A549 (cell line): ENCODE measurements at regions not wholly inside any gene's neighbourhood (a gene's known extent, or its start where the extent isn't known, plus 50 kb on each side); places are given as distances from the start of the nearest gene placed in this dataset.

ENCODE experiments used
- ATAC-seq, 2 experiments: fragments of 200-7000 bp in 1 of 2; fragments of >200 bp in 1 of 2; cut with Nextera tagmentation in 1 of 2; cut with Tn5 transposase in 1 of 2; 3 replicates each; pipeline versions ENCODE4 v1.8.0 to v1.9.1; 2018 to 2020; ENCODE audit warnings: mild to moderate bottlenecking in 1 of 2, moderate library complexity in 1 of 2
- CTCF ChIA-PET: fragments of 300-600 bp; sonication (Branson Sonifier 250); formaldehyde crosslinking; extraction: SDS; loops from one replicate; lab custom pipeline; 2021; ENCODE audit warnings: antibody characterized with exemption, inconsistent platforms; lab: Yijun Ruan, JAX
- POLR2A ChIA-PET: fragments of 350-600 bp; formaldehyde crosslinking; extraction: SDS; loops from one replicate; lab custom pipeline; 2021; ENCODE audit warnings: antibody characterized with exemption, inconsistent platforms; lab: Yijun Ruan, JAX
- DNase-seq, 2 experiments: peaks; one replicate each; pipeline versions ENCODE4 v3.0.0 to v3.0.0-alpha.2; 2011 to 2016; ENCODE audit warnings: low read depth in 1 of 2, low spot score in 1 of 2
- FAIRE-seq: peaks from 2 replicates; lab custom pipeline; 2011; peaks lifted over from hg19 to GRCh38; lab: Jason Lieb, UNC
- H3K27ac ChIP-seq, 2 experiments: fragments of >200 bp; sonication (Bioruptor Twin); formaldehyde crosslinking; 3 replicates each; pipeline ENCODE4 v1.5.1; 2016 to 2017
- H3K4me1 ChIP-seq: fragments of >200 bp; sonication (Bioruptor Twin); formaldehyde crosslinking; 3 replicates; pipeline ENCODE4 v1.6.1; 2016
- H3K4me2 ChIP-seq: fragments of >200 bp; sonication (Bioruptor Twin); formaldehyde crosslinking; 3 replicates; pipeline ENCODE4 v1.6.1; 2016
- H3K4me3 ChIP-seq: fragments of >200 bp; sonication (Bioruptor Twin); formaldehyde crosslinking; 3 replicates; pipeline ENCODE4 v1.5.1; 2016
- H3K9me3 ChIP-seq: fragments of >200 bp; sonication (Bioruptor Twin); formaldehyde crosslinking; 3 replicates; pipeline ENCODE4 v1.6.1; 2016
- CHD2 ChIP-seq: fragments of 150-350 bp; IDR thresholded peaks from 2 replicates; pipeline ENCODE4 v1.6.1; 2014; ENCODE audit warnings: low read length; ENCODE audit not compliant: partially characterized antibody
- EHF ChIP-seq: fragments of 250-450 bp; sonication (Bioruptor Pico); IDR thresholded peaks from 2 replicates; pipeline ENCODE4 v1.5.0; 2020; ENCODE audit warnings: mild to moderate bottlenecking
- FOSB ChIP-seq: fragments of 250-450 bp; sonication (Bioruptor Pico); IDR thresholded peaks from 2 replicates; pipeline ENCODE4 v1.5.0; 2020; ENCODE audit warnings: mild to moderate bottlenecking, moderate library complexity
- HDAC2 ChIP-seq: fragments of 200-600 bp; sonication (generic); IDR thresholded peaks from 2 replicates; pipeline ENCODE4 v1.6.1; 2016
- HOXB5 ChIP-seq: fragments of 250-450 bp; sonication (Bioruptor Pico); IDR thresholded peaks from 2 replicates; pipeline ENCODE4 v1.5.0; 2020; ENCODE audit warnings: mild to moderate bottlenecking, moderate library complexity
- JUNB ChIP-seq: fragments of >200 bp; sonication (Bioruptor Twin); formaldehyde crosslinking; IDR thresholded peaks from 2 replicates; pipeline ENCODE4 v1.6.1; 2016
- MAZ ChIP-seq: fragments of 150-350 bp; IDR thresholded peaks from 2 replicates; pipeline ENCODE4 v1.6.1; 2014; ENCODE audit warnings: antibody characterized with exemption, low read depth, low read length, borderline replicate concordance
- MYC ChIP-seq: IDR thresholded peaks from 2 replicates; pipeline ENCODE4 v1.6.1; 2012; ENCODE audit warnings: mild to moderate bottlenecking, inconsistent platforms, low read length, improper control_type of control experiment, borderline replicate concordance
- NPAS2 ChIP-seq: fragments of 250-450 bp; sonication (Bioruptor Pico); IDR thresholded peaks from 2 replicates; pipeline ENCODE4 v1.8.0; 2022; ENCODE audit warnings: mild to moderate bottlenecking, moderate library complexity, borderline replicate concordance
- NR3C1 ChIP-seq: fragments of >200 bp; sonication (Bioruptor Twin); formaldehyde crosslinking; IDR thresholded peaks from 3 replicates; pipeline ENCODE4 v1.6.1; 2017
- PHF8 ChIP-seq: fragments of 200-600 bp; sonication (generic); IDR thresholded peaks from 2 replicates; pipeline ENCODE4 v1.6.1; 2016; ENCODE audit warnings: low read depth, mild to moderate bottlenecking, antibody characterized with exemption, moderate library complexity, borderline replicate concordance
- POLR2AphosphoS2 ChIP-seq: conservative IDR thresholded peaks from 2 replicates; pipeline ENCODE4 v1.6.1; 2012; ENCODE audit warnings: low read length, improper control_type of control experiment, inconsistent platforms
- RAD21 ChIP-seq, 2 experiments: fragments of >200 bp in 1 of 2; sonication (Bioruptor Twin) in 1 of 2; formaldehyde crosslinking in 1 of 2; IDR thresholded peaks in 1 of 2; conservative IDR thresholded peaks in 1 of 2; 2 replicates in 1 of 2; 3 replicates in 1 of 2; pipeline ENCODE4 v1.6.1; 2012 to 2018; ENCODE audit warnings: inconsistent platforms in 1 of 2
- RCOR1 ChIP-seq: fragments of 150-350 bp; IDR thresholded peaks from 2 replicates; pipeline ENCODE4 v1.6.1; 2014; ENCODE audit warnings: antibody characterized with exemption, low read length, low read depth
- RFX5 ChIP-seq: fragments of 450-650 bp; IDR thresholded peaks from 2 replicates; pipeline ENCODE4 v1.7.1; 2014; ENCODE audit warnings: antibody characterized with exemption, mild to moderate bottlenecking, moderate library complexity
- TP53 ChIP-seq: fragments of 250-450 bp; sonication (Bioruptor Pico); IDR thresholded peaks from 2 replicates; pipeline ENCODE4 v1.5.0; 2021; ENCODE audit warnings: mild to moderate bottlenecking, moderate library complexity
- ZFP36 ChIP-seq: fragments of 450-650 bp; IDR thresholded peaks from 2 replicates; pipeline ENCODE4 v1.6.1; 2014; ENCODE audit warnings: borderline replicate concordance; ENCODE audit not compliant: partially characterized antibody
- WGBS: methylation state at CpG from one replicate; pipeline ENCODE4 v1.1.6; 2017; ENCODE audit errors: missing lambda C conversion rate; 5-methylcytosine and 5-hydroxymethylcytosine counted together
- TF ChIP-seq, protein P1 (sequence below): fragments of >200 bp; sonication (Bioruptor Twin); formaldehyde crosslinking; IDR thresholded peaks from 3 replicates; pipeline ENCODE4 v1.6.1; 2016
- TF ChIP-seq, protein P2 (sequence below): fragments of 200-600 bp; sonication (generic); IDR thresholded peaks from 2 replicates; pipeline ENCODE4 v1.6.1; 2016; ENCODE audit warnings: antibody characterized with exemption, mild to moderate bottlenecking, moderate library complexity
- TF ChIP-seq, protein P3 (sequence below): fragments of >200 bp; sonication (Bioruptor Twin); formaldehyde crosslinking; IDR thresholded peaks from 2 replicates; pipeline ENCODE4 v1.6.1; 2016
- TF ChIP-seq, protein P4 (sequence below): IDR thresholded peaks from 2 replicates; pipeline ENCODE4 v1.6.1; 2012
- TF ChIP-seq, protein P5 (sequence below): fragments of 250-450 bp; sonication (Bioruptor Pico); IDR thresholded peaks from 2 replicates; pipeline ENCODE4 v1.5.0; 2020; ENCODE audit warnings: low read depth, mild to moderate bottlenecking, moderate library complexity
- TF ChIP-seq, protein P6 (sequence below): IDR thresholded peaks from 2 replicates; pipeline ENCODE4 v1.6.1; 2012
- TF ChIP-seq, protein P7 (sequence below): fragments of >200 bp; sonication (Bioruptor Twin); formaldehyde crosslinking; IDR thresholded peaks from 3 replicates; pipeline ENCODE4 v1.5.1; 2016
- TF ChIP-seq, protein P8 (sequence below): fragments of 250-450 bp; sonication (Bioruptor Pico); IDR thresholded peaks from 2 replicates; pipeline ENCODE4 v1.5.0; 2021; ENCODE audit warnings: mild to moderate bottlenecking, moderate library complexity, borderline replicate concordance

DNA sequence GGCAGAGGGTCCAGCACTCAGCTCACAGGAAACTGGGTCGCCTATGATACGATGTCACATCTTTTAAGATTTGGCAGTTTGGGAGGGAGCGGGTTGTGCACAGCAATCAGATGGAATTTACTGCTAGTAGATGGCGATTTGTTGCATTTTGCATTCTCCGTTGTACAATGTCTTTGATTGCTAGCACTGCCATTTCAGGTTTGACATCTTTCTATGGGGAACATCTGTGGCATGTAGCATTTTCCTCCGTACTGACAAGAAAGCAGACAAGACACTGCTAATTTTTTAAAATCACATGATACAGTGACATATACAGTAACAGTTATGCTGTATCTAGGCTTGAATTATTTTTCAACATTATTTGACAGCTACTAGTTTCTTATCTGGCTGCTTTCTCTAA, 119.7 kb upstream of the PCSK2 start:
- no peak overlapping the region for H3K27ac ChIP-seq
- no peak for ATAC-seq
- POLR2A ChIA-PET, result no interaction called here
- DNase-seq, result no peak
- TF ChIP-seq POLR2AphosphoS2 (no peak), MAZ (no peak), FOSB (CRISPR knock-in tag) (no peak), PHF8 (no peak), RAD21 (conservative IDR thresholded peaks at IDR 0.05 in 1 of 2, IDR thresholded peaks at IDR 0.05 in 1 of 2) (no peak), RFX5 (no peak), NPAS2 (CRISPR knock-in tag) (no peak), JUNB (no peak), HOXB5 (CRISPR knock-in tag) (no peak), HDAC2 (no peak), ZFP36 (no peak), CHD2 (no peak), EHF (CRISPR knock-in tag) (no peak), NR3C1 (no peak)
- TF ChIP-seq, protein P1, sequence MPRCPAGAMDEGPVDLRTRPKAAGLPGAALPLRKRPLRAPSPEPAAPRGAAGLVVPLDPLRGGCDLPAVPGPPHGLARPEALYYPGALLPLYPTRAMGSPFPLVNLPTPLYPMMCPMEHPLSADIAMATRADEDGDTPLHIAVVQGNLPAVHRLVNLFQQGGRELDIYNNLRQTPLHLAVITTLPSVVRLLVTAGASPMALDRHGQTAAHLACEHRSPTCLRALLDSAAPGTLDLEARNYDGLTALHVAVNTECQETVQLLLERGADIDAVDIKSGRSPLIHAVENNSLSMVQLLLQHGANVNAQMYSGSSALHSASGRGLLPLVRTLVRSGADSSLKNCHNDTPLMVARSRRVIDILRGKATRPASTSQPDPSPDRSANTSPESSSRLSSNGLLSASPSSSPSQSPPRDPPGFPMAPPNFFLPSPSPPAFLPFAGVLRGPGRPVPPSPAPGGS, result no peak
- TF ChIP-seq, protein P2, sequence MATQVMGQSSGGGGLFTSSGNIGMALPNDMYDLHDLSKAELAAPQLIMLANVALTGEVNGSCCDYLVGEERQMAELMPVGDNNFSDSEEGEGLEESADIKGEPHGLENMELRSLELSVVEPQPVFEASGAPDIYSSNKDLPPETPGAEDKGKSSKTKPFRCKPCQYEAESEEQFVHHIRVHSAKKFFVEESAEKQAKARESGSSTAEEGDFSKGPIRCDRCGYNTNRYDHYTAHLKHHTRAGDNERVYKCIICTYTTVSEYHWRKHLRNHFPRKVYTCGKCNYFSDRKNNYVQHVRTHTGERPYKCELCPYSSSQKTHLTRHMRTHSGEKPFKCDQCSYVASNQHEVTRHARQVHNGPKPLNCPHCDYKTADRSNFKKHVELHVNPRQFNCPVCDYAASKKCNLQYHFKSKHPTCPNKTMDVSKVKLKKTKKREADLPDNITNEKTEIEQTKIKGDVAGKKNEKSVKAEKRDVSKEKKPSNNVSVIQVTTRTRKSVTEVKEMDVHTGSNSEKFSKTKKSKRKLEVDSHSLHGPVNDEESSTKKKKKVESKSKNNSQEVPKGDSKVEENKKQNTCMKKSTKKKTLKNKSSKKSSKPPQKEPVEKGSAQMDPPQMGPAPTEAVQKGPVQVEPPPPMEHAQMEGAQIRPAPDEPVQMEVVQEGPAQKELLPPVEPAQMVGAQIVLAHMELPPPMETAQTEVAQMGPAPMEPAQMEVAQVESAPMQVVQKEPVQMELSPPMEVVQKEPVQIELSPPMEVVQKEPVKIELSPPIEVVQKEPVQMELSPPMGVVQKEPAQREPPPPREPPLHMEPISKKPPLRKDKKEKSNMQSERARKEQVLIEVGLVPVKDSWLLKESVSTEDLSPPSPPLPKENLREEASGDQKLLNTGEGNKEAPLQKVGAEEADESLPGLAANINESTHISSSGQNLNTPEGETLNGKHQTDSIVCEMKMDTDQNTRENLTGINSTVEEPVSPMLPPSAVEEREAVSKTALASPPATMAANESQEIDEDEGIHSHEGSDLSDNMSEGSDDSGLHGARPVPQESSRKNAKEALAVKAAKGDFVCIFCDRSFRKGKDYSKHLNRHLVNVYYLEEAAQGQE, result no peak
- TF ChIP-seq, protein P3, sequence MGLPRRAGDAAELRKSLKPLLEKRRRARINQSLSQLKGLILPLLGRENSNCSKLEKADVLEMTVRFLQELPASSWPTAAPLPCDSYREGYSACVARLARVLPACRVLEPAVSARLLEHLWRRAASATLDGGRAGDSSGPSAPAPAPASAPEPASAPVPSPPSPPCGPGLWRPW, result no peak
- TF ChIP-seq, protein P4, sequence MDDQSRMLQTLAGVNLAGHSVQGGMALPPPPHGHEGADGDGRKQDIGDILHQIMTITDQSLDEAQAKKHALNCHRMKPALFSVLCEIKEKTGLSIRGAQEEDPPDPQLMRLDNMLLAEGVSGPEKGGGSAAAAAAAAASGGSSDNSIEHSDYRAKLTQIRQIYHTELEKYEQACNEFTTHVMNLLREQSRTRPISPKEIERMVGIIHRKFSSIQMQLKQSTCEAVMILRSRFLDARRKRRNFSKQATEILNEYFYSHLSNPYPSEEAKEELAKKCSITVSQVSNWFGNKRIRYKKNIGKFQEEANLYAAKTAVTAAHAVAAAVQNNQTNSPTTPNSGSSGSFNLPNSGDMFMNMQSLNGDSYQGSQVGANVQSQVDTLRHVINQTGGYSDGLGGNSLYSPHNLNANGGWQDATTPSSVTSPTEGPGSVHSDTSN, result no peak
- no peak for FAIRE-seq
- WGBS, result 14% methylated on average over 6 of the region's 6 CpGs
- H3K4me1 ChIP-seq, result no peaks in the 10 kb centered on the region
- H3K9me3 ChIP-seq, result no peaks in the 10 kb centered on the region
- H3K4me2 ChIP-seq, result no peak overlapping the region
- H3K4me3 ChIP-seq, result no peak overlapping the region
- CTCF ChIA-PET, result no interaction called here

DNA sequence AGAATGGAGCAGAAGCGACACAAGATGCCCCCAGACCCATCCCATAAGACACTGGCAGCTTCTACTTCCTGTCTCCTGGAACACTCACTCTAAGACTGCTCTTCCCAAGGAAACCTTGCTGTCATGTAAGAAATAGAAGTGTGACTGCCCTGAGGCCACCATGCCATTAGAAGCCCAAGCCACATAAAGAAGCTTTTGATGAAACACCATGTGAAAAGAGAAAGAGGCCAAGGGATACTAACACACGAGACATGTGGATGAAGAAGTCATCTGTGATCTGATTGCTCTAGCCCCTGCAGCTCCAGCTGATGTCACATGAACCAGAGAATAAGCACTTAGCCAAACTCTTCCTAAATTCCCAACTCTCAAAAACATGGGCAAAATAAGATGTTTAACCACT, 117.9 kb upstream of the PCSK2 start:
- ChIA-PET CTCF (interaction anchor here (1.0 to 1.1 kb wide), 2 partner anchors 8 to 307 kb away, joined by 3 read pairs; no protein-coding TSS in a partner anchor), POLR2A (no interaction called here)
- Histone ChIP-seq H3K4me2 (no peak overlapping the region), H3K4me3 (no peak overlapping the region), H3K9me3 (no peaks in the 10 kb centered on the region), H3K27ac (no peak overlapping the region), H3K4me1 (no peaks in the 10 kb centered on the region)
- WGBS, result 0% methylated on average over 2 of the region's 2 CpGs
- no peak for DNase-seq
- FAIRE-seq, result peak; percentile 18
- ATAC-seq, result no peak
- TF ChIP-seq, protein P5, sequence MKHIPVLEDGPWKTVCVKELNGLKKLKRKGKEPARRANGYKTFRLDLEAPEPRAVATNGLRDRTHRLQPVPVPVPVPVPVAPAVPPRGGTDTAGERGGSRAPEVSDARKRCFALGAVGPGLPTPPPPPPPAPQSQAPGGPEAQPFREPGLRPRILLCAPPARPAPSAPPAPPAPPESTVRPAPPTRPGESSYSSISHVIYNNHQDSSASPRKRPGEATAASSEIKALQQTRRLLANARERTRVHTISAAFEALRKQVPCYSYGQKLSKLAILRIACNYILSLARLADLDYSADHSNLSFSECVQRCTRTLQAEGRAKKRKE (CRISPR knock-in tag), result no peak
- TF ChIP-seq MYC (no peak), TP53 (no peak), ZFP36 (no peak), RCOR1 (no peak), HOXB5 (CRISPR knock-in tag) (no peak)
- TF ChIP-seq, protein P6, sequence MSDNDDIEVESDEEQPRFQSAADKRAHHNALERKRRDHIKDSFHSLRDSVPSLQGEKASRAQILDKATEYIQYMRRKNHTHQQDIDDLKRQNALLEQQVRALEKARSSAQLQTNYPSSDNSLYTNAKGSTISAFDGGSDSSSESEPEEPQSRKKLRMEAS, result no peak
- TF ChIP-seq, protein P4, result no peak
- TF ChIP-seq, protein P7, sequence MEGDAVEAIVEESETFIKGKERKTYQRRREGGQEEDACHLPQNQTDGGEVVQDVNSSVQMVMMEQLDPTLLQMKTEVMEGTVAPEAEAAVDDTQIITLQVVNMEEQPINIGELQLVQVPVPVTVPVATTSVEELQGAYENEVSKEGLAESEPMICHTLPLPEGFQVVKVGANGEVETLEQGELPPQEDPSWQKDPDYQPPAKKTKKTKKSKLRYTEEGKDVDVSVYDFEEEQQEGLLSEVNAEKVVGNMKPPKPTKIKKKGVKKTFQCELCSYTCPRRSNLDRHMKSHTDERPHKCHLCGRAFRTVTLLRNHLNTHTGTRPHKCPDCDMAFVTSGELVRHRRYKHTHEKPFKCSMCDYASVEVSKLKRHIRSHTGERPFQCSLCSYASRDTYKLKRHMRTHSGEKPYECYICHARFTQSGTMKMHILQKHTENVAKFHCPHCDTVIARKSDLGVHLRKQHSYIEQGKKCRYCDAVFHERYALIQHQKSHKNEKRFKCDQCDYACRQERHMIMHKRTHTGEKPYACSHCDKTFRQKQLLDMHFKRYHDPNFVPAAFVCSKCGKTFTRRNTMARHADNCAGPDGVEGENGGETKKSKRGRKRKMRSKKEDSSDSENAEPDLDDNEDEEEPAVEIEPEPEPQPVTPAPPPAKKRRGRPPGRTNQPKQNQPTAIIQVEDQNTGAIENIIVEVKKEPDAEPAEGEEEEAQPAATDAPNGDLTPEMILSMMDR, result no peak
- TF ChIP-seq, protein P8, sequence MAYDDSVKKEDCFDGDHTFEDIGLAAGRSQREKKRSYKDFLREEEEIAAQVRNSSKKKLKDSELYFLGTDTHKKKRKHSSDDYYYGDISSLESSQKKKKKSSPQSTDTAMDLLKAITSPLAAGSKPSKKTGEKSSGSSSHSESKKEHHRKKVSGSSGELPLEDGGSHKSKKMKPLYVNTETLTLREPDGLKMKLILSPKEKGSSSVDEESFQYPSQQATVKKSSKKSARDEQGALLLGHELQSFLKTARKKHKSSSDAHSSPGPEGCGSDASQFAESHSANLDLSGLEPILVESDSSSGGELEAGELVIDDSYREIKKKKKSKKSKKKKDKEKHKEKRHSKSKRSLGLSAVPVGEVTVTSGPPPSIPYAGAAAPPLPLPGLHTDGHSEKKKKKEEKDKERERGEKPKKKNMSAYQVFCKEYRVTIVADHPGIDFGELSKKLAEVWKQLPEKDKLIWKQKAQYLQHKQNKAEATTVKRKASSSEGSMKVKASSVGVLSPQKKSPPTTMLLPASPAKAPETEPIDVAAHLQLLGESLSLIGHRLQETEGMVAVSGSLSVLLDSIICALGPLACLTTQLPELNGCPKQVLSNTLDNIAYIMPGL (CRISPR knock-in tag), result no peak
